ENCODE measurements at regions not wholly inside any gene's neighbourhood (a gene's known extent, or its start where the extent isn't known, plus 50 kb on each side); places are given as distances from the start of the nearest gene placed in this dataset.

- no peaks in the 10 kb centered on the region for H3K36me3 Mint-ChIP-seq (ENCODE audit: low read depth)
- no peaks in the 10 kb centered on the region for H3K79me2 ChIP-seq (replicated peaks; ENCODE audit: insufficient read depth)
- H3K4me3 ChIP-seq = no peak overlapping the region
These were observed 91.8 kb upstream of the MVB12B start for GRCh38 chr9:126234681-126235335.

More at GRCh38 chr9:126234681-126235335, 91.8 kb upstream of the MVB12B start:
- H3K4me1 Mint-ChIP-seq = no peaks in the 10 kb centered on the region; the same call in 2 of the 3 replicates
- Histone ChIP-seq H3K27ac (ENCODE audit: low read depth) (no peak overlapping the region), H3K27me3 (ENCODE audit: insufficient read depth) (no peaks in the 10 kb centered on the region), H4K20me1 (replicated peaks; ENCODE audit: insufficient read depth) (no peaks in the 10 kb centered on the region), H3K4me1 (ENCODE audit: insufficient read depth) (no peaks in the 10 kb centered on the region), H3K36me3 (ENCODE audit: insufficient read depth) (no peaks in the 10 kb centered on the region), H2AFZ (no peak overlapping the region), H3F3A (replicated peaks; ENCODE audit: low read depth) (no peaks in the 10 kb centered on the region), H3K9me2 (ENCODE audit: insufficient read depth) (no peaks in the 10 kb centered on the region), H3K4me2 (no peak overlapping the region)
- ATAC-seq = no peak
- TF ChIP-seq REST (IDR thresholded peaks at IDR 0.05; ENCODE audit: unreplicated experiment) = no peak
- no peak for TF ChIP-seq ZNF114 (CRISPR knock-in tag; IDR thresholded peaks at IDR 0.05)
- TF ChIP-seq CTCF (conservative IDR thresholded peaks at IDR 0.05; ENCODE audit: low read depth in 2 of 2) = no peak
- no peak for TF ChIP-seq CREB1 (CRISPR knock-in tag; IDR thresholded peaks at IDR 0.05; ENCODE audit: low read depth)
- H3K4me3 Mint-ChIP-seq = no peak overlapping the region
- H3K9me3 Mint-ChIP-seq = no peaks in the 10 kb centered on the region; the same call in 2 of the 3 replicates
- H3K27me3 Mint-ChIP-seq (ENCODE audit: insufficient read depth, low read depth, poor library complexity) = peaks cover 8% of the 10 kb centered on the region
- DNase-seq (ENCODE audit: low spot score) = no peak
- H3K27ac Mint-ChIP-seq = no peak overlapping the region

All from GM23338 (cell line).